ENCODE measurements at regions not wholly inside any gene's neighbourhood (a gene's known extent, or its start where the extent isn't known, plus 50 kb on each side); places are given as distances from the start of the nearest gene placed in this dataset.
A peak's percentile ranks its signal among the peaks of the same experiment; 100 is the strongest.
"Not testable (repeated sequence)": the region's sequence is repeated elsewhere in the genome, so short reads cannot be mapped to it uniquely, and the experiment has no call there.

DNA sequence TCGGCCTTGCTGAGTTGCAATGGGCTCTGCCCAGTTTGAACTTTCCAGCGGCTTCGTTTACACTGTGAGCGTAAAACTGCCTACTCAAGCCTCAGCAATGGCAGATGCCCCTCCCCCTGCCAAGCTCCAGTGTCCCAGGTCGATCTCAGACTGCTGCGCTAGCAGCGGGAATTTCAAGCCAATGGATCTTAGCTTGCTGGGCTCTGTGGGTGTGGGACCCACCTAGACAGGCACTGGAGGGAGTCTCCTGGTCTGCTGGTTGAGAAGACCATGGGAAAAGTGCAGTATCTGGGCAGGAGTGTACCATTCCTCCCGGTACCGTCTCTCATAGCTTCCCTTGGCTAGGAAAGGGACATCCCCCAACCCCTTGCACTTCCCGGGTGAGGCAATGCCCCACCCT is 88.2 kb downstream of the KLHL28 start:
- no peaks in the 10 kb centered on the region for H3K9me3 Mint-ChIP-seq
- no peak overlapping the region for H3K4me3 Mint-ChIP-seq
- H3K36me3 Mint-ChIP-seq (ENCODE audit: insufficient read depth), result no peaks in the 10 kb centered on the region
- H3K27me3 Mint-ChIP-seq, result peaks cover 30 to 61% of the 10 kb centered on the region in 2 donors
- DNase-seq, result no peak
- ATAC-seq (replicated peaks), result no peak
- H3K4me1 Mint-ChIP-seq (ENCODE audit: low read depth in 2 of 2), result no peaks in the 10 kb centered on the region
- H3K27ac Mint-ChIP-seq, result no peak overlapping the region

DNA sequence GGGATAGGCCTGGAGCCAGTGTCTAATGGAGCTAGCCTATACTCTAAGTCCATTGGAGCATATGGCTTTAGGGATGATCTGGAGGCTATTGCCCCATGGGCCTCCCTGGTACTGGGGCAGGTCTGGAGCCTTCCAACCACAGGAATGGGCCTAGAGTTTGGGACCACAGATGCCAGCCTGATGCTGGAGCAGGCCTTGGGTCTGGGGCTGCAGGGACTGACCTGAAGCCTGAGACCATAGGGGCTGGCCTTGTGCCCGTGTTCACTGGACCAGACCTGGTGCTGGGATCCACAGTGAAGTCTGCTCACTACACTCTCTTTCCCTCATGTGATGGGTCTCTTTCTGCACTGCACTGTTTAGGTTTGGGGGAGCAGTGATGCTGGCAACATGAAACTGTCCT is 95.0 kb downstream of the KLHL28 start:
- Mint-ChIP-seq H3K27me3 (peaks cover 4 to 8% of the 10 kb centered on the region in 2 donors), H3K27ac (no peak overlapping the region), H3K4me3 (no peak overlapping the region), H3K4me1 (ENCODE audit: low read depth in 2 of 2) (no peaks in the 10 kb centered on the region), H3K36me3 (ENCODE audit: insufficient read depth) (no peaks in the 10 kb centered on the region), H3K9me3 (no peaks in the 10 kb centered on the region)
- DNase-seq (no peak), ATAC-seq (replicated peaks) (no peak)

DNA sequence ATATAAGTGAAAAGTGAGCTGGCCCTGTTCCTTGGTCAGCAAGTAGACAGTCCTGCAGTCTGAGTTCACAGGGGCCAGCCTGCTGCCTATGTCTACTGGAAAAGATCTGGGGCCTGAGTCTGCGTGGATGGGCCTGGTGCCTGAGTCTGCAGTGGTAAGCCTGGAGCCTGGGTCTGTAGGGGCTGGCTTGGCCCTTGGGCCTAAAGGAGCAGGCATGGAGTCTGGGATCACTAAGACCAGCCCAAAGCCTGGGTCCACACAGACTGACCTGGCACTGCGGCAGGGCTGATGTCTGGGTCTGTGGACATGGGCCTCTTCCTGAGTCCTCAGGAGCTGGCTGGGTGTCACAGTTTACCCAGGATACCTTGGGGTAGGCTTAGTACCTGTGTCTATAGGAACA is 95.4 kb downstream of the KLHL28 start:
- no peak for ATAC-seq (replicated peaks)
- Mint-ChIP-seq H3K4me3 (no peak overlapping the region), H3K4me1 (ENCODE audit: low read depth in 2 of 2) (no peaks in the 10 kb centered on the region), H3K27me3 (peaks cover 4 to 6% of the 10 kb centered on the region in 2 donors), H3K27ac (no peak overlapping the region), H3K9me3 (no peaks in the 10 kb centered on the region), H3K36me3 (ENCODE audit: insufficient read depth) (no peaks in the 10 kb centered on the region)
- DNase-seq, result no peak

DNA sequence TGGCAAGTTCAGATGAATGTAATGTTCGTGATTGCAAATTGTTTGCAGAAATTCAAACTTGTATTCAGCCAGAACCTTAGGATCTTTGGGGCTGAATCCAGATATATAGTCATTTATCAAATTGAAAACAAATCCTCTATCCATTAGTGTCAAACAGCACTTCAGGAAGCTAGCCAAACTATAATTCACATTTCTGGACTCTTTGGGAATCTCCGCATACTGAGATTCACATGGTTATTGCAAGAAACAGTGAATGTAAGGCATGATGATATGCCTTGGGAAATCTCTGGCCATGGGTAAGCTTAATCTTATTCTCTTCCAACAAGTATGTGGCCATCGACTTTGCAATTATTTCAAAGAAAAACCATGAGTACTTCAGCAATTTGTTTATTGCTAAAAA is 98.5 kb downstream of the KLHL28 start:
- no peak overlapping the region for H3K4me3 Mint-ChIP-seq
- ATAC-seq (replicated peaks) (no peak), DNase-seq (no peak)
- peaks cover 0 to 4% of the 10 kb centered on the region in 2 donors for H3K27me3 Mint-ChIP-seq
- H3K9me3 Mint-ChIP-seq, result no peaks in the 10 kb centered on the region
- H3K4me1 Mint-ChIP-seq (ENCODE audit: low read depth in 2 of 2), result no peaks in the 10 kb centered on the region
- no peak overlapping the region for H3K27ac Mint-ChIP-seq
- no peaks in the 10 kb centered on the region for H3K36me3 Mint-ChIP-seq (ENCODE audit: insufficient read depth)

DNA sequence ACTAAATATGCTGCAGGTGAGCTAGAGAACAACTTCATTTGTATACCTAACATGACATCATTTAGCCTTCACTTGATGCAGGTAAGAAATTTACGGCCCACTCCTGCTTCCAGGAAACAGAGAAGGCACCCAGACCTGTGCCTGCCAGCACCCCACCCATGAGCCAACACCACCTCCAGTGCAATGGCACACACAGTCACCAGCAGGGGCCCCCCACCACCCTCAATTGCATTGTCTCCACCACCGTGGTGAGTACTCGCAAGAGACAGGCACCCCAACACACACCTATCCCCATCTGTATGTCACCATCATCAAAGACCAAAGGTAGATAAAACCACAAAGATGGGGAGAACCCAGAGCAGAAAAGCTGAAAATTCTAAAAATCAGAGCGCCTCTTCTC is 107.6 kb downstream of the KLHL28 start:
- H3K9me3 Mint-ChIP-seq, result no peaks in the 10 kb centered on the region
- DNase-seq (no peak), ATAC-seq (replicated peaks) (no peak)
- H3K27me3 Mint-ChIP-seq, result peaks cover 42 to 52% of the 10 kb centered on the region in 2 donors
- no peaks in the 10 kb centered on the region for H3K4me1 Mint-ChIP-seq (ENCODE audit: low read depth in 2 of 2)
- H3K27ac Mint-ChIP-seq, result no peak overlapping the region
- H3K4me3 Mint-ChIP-seq, result no peak overlapping the region
- no peaks in the 10 kb centered on the region for H3K36me3 Mint-ChIP-seq (ENCODE audit: insufficient read depth)

DNA sequence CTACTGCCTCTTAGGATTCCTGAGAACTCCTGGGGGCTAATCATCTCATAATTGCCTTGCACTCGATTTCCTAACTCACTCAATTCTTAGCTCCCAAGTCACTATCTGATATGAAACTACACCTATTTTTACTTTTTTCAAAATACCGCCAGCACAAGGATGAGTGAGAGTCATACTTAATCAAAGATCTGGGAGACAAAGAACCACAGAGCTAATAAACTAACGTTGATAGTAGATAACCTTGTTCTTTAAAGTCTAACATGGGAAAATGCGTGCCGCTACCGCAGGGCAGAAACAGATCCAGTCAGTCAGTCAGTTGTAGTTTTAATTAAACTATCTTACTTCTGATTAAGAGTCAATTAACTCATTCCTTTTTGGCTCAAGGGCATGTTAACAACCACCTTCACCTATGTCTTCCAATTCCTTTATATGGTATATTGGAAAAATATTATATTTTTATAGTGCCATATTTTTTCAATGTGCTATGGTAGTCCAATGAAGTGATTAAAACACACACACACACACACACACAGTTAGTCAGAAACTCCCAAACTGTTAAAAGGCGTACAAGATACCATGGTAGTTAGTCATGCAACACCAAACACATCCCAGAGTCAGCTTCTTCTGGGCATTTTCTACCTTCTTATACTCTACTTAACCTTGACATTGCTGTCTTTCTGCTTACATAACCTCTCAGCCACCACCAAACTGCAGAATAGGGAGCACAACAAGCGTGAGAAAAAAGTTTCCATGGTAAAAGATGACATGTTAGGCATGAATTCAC is 114.0 kb downstream of the KLHL28 start:
- H3K27me3 Mint-ChIP-seq, result peaks cover 10 to 15% of the 10 kb centered on the region in 2 donors
- ATAC-seq (replicated peaks) (no peak), DNase-seq (no peak)
- no peak overlapping the region for H3K4me3 Mint-ChIP-seq
- H3K27ac Mint-ChIP-seq, result no peak overlapping the region
- no peaks in the 10 kb centered on the region for H3K9me3 Mint-ChIP-seq
- H3K36me3 Mint-ChIP-seq (ENCODE audit: insufficient read depth), result no peaks in the 10 kb centered on the region
- peaks cover 2 to 5% of the 10 kb centered on the region in 2 donors for H3K4me1 Mint-ChIP-seq (ENCODE audit: low read depth in 2 of 2)

DNA sequence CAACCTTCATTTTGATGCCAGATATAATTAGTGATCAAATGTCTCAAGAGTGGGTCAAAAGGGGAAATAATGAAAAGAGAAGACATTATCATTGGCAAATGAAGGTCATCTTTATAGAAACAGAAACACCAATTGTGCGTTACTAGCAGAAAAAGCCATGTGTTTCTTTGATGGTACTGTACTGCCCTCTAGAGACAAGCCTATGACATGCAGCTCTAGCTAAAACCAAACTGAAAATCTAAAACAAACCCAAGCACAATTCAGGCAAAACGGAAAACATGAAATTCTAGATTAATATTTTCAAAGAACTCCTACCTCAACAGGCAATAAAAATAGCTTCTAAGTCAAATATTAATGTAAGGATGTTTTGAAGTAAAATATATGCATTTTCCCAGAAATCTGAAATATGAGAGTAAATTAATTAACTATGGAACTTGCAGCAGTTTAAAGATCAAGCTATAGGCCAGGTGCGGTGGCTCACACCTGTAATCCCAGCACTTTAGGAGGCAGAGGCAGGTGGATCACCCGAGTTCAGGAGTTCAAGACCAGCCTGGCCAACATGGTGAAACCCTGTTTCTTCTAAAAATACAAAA is 115.4 kb downstream of the KLHL28 start:
- no peak overlapping the region for H3K4me3 Mint-ChIP-seq
- peak; percentile 58 for ATAC-seq (replicated peaks)
- peaks cover 2 to 5% of the 10 kb centered on the region in 2 donors for H3K4me1 Mint-ChIP-seq (ENCODE audit: low read depth in 2 of 2)
- H3K36me3 Mint-ChIP-seq (ENCODE audit: insufficient read depth), result no peaks in the 10 kb centered on the region
- H3K27me3 Mint-ChIP-seq, result peaks cover 8 to 13% of the 10 kb centered on the region in 2 donors
- DNase-seq, result peak; percentile 7 to 9 (median 8)
- no peaks in the 10 kb centered on the region for H3K9me3 Mint-ChIP-seq
- no peak overlapping the region for H3K27ac Mint-ChIP-seq

DNA sequence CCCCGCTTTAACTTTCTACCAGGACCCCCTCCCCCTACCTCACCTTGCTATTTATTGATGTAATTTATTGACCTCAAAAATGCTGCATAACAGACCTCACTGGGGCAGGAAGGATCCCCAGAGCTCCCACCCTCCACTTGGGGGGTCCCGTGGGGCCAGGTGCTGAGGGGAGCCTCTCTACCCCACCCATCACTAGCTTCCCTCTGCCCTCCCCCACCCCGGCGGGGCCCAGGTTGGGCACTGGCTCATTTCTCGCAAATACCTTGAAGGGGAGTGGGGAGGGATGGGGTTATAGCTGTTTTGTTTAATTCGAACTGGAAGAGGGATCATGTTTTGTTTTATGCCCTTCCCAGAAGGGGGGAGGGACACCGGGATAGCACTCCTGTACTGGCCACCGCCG is 125.8 kb downstream of the KLHL28 start:
- DNase-seq; H3K9me3 Mint-ChIP-seq; ATAC-seq (replicated peaks); H3K27ac Mint-ChIP-seq; H3K4me1 Mint-ChIP-seq (ENCODE audit: low read depth in 2 of 2); H3K4me3 Mint-ChIP-seq; H3K36me3 Mint-ChIP-seq (ENCODE audit: insufficient read depth): not testable (repeated sequence)
- H3K27me3 Mint-ChIP-seq, result peaks cover 15 to 28% of the 10 kb centered on the region in 2 donors

DNA sequence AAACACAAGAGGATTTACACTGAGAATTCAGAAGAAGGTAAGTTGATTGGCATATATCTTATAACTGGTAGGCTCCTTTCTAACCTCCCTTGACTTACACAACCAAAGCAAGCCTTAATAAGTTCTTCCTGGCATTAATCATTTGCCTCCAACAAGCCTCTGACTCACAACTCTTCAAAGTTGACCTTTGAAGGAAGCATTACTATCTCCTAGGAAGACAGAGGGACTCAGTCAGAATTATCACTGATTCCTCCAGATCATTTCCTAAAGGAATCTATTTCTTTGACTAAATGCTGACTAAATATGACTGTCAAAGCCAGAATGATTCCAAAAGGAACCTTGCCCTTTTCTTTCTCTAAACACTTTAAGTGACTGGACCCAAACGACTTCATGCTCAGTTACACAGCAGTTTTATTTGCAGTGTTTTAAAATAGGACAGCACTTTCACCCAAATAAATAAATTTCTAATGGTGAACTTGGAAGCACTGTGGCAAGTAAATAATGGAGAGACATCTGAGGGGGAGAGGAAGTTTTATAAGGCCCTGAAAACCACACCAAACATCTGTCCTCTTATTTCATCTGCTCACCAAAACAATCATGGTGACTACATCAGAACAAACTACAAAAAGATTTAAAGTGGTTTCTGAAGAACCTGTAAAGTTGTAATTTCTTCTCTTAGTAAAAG is 128.2 kb downstream of the KLHL28 start:
- ATAC-seq (replicated peaks) (no peak), DNase-seq (no peak)
- peaks cover 6 to 15% of the 10 kb centered on the region in 2 donors for H3K27me3 Mint-ChIP-seq
- H3K9me3 Mint-ChIP-seq, result no peaks in the 10 kb centered on the region
- H3K4me1 Mint-ChIP-seq (ENCODE audit: low read depth in 2 of 2), result peaks cover 0 to 1% of the 10 kb centered on the region in 2 donors
- no peaks in the 10 kb centered on the region for H3K36me3 Mint-ChIP-seq (ENCODE audit: insufficient read depth)
- H3K4me3 Mint-ChIP-seq, result no peak overlapping the region
- no peak overlapping the region for H3K27ac Mint-ChIP-seq

DNA sequence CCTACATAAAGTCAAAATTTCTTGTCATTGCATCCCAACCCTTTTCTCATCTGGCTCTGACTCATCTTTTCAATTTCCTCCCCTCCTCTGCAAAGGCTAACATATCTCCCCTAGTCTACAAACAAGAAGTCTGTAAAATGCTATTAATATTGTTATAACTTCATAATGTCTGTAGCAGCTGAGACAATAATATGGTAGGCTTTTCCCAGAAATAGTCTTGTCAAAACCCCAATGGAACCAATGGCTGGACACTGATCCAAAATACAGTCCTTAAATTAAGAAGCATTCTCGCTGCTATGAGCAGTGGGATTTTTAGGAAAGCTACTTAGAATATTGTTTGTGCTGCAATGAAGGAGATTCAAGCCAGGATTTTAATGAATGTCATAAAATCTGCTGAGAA is 131.4 kb downstream of the KLHL28 start:
- ATAC-seq (replicated peaks) (no peak), DNase-seq (no peak)
- Mint-ChIP-seq H3K4me3 (no peak overlapping the region), H3K27me3 (peaks cover 6 to 14% of the 10 kb centered on the region in 2 donors), H3K36me3 (ENCODE audit: insufficient read depth) (no peaks in the 10 kb centered on the region), H3K4me1 (ENCODE audit: low read depth in 2 of 2) (peaks cover 0 to 1% of the 10 kb centered on the region in 2 donors), H3K9me3 (no peaks in the 10 kb centered on the region), H3K27ac (no peak overlapping the region)

DNA sequence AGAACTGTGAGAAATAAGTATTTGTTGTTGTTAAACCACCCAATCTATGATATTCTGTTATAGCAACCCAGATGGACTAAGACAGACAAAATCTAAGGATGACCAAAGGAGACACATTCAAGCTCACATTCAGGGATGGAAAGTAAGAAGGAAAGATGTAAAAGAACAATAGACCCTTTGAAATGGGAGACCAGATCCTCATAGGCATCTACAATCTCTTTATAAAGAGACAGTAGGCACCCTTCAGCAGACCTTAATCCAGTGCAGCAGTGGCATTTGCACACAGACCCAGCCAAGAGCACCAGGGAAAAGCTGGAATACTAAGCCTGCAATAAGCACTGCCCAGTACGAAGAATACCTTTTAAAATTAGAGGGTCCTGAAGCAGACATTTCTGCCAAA is 132.7 kb downstream of the KLHL28 start:
- DNase-seq (no peak), ATAC-seq (replicated peaks) (no peak)
- Mint-ChIP-seq H3K27me3 (peaks cover 6 to 9% of the 10 kb centered on the region in 2 donors), H3K36me3 (ENCODE audit: insufficient read depth) (no peaks in the 10 kb centered on the region), H3K9me3 (no peaks in the 10 kb centered on the region), H3K27ac (no peak overlapping the region), H3K4me1 (ENCODE audit: low read depth in 2 of 2) (no peaks in the 10 kb centered on the region), H3K4me3 (no peak overlapping the region)

DNA sequence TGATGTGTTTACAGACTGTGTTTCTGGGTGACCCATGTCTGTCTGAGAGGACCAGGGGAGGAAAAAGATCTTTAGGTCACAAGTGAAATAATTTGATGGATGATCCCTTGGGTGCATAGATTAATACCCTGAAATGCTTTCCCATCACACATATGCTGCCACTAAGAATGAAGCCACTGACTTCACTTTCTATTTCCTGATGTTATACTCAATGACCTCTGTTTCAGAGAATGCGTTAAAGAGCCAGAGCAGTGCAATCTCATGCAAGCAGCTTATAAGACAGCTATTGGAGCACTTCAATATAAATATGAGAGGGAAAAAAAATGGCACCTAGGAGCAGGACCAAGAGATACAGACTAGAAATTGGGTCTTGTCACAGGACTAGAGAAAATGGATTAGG is 133.7 kb downstream of the KLHL28 start:
- Mint-ChIP-seq H3K4me1 (ENCODE audit: low read depth in 2 of 2) (no peaks in the 10 kb centered on the region), H3K27me3 (peaks cover 8 to 11% of the 10 kb centered on the region in 2 donors), H3K9me3 (no peaks in the 10 kb centered on the region), H3K36me3 (ENCODE audit: insufficient read depth) (no peaks in the 10 kb centered on the region), H3K27ac (no peak overlapping the region), H3K4me3 (no peak overlapping the region)
- DNase-seq (no peak), ATAC-seq (replicated peaks) (no peak)

DNA sequence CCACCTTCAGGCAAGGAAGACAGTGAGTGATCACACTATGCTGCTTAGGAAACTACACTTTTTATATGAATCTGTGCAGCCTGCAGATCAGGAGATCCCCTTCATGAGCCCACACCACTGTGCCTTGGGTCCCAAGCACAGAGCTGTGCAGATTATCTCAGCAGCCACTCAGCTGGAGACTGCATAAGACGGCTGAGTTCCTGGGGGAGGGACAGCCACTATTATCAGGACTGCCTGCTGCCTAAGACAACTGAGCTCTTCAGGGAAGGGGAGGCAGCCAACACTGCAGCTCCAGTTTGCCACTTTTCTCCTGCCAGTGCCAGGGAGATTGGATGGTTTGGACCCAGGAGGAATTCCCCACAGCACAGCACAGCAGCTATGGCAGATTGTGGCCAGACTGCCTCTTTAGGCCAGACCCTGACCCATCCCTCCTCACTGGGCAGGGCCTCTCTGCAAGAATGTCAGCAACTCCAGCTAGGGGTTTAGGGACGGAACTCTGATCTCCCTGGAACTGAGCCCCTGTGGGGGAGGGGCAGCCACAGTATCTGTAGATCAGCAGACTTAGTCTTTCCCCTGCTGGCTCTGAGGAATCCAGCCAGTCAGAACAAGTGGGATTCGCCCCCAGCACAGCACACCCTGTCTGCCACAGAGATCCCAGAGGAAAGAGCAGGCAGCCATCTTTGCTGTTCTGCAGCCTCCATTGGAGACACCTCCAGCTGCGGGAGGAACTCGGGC is 141.3 kb downstream of the KLHL28 start:
- Mint-ChIP-seq H3K4me1 (ENCODE audit: low read depth in 2 of 2) (no peaks in the 10 kb centered on the region), H3K36me3 (ENCODE audit: insufficient read depth) (no peaks in the 10 kb centered on the region), H3K9me3 (peaks cover 1 to 9% of the 10 kb centered on the region in 2 donors), H3K4me3 (no peak overlapping the region), H3K27ac (no peak overlapping the region), H3K27me3 (peaks cover 17 to 32% of the 10 kb centered on the region in 2 donors)
- DNase-seq, result no peak
- no peak for ATAC-seq (replicated peaks)

Data from effector memory CD8-positive, alpha-beta T cell (primary cell).